IMR-90 (cell line): ENCODE measurements at regions not wholly inside any gene's neighbourhood (a gene's known extent, or its start where the extent isn't known, plus 50 kb on each side); places are given as distances from the start of the nearest gene placed in this dataset.

ENCODE experiments used
- ATAC-seq: fragments of 200-7000 bp; cut with Tn5 transposase; 2 replicates; pipeline ENCODE4 v1.9.1; 2020; ENCODE audit warnings: low read depth, mild to moderate bottlenecking, moderate library complexity
- BruUV-seq: library from RNA; stranded (reverse); fragments of 400-500 nt; replicated peaks from 2 replicates; lab custom pipeline; 2021; lab: Mats Ljungman, UMichigan
- CTCF ChIA-PET: fragments of 300-600 bp; formaldehyde crosslinking; extraction: SDS; loops from one replicate; lab custom pipeline; 2021; ENCODE audit warnings: antibody characterized with exemption; lab: Yijun Ruan, JAX
- POLR2A ChIA-PET: fragments of 300-600 bp; sonication (Branson Sonifier 250); formaldehyde crosslinking; loops from one replicate; lab custom pipeline; 2022; ENCODE audit warnings: antibody characterized with exemption; ENCODE audit not compliant: unreplicated experiment; lab: Charles Lee
- DNase-seq: peaks from one replicate; pipeline ENCODE4 v3.0.0; 2013
- H2AFZ ChIP-seq: replicated peaks from 2 replicates; pipeline ENCODE3; 2013; ENCODE audit warnings: low read length, mild to moderate bottlenecking; ENCODE audit not compliant: poor library complexity
- H2AK5ac ChIP-seq: 2 replicates; pipeline ENCODE4 v1.6.1; 2013; ENCODE audit warnings: low read depth, low read length, inconsistent platforms
- H2AK9ac ChIP-seq: replicated peaks from 2 replicates; pipeline ENCODE3; 2013; ENCODE audit warnings: mild to moderate bottlenecking, low read depth, low read length, moderate library complexity; ENCODE audit not compliant: poor library complexity
- H2BK120ac ChIP-seq: 2 replicates; pipeline ENCODE4 v1.6.1; 2013; ENCODE audit warnings: low read depth, low read length, inconsistent platforms
- H2BK15ac ChIP-seq: 3 replicates; pipeline ENCODE4 v1.6.1; 2013; ENCODE audit warnings: low read depth, low read length, inconsistent platforms
- H2BK20ac ChIP-seq: 2 replicates; pipeline ENCODE4 v1.6.1; 2013; ENCODE audit warnings: low read depth, mild to moderate bottlenecking, inconsistent platforms, low read length, moderate library complexity
- H2BK5ac ChIP-seq: 2 replicates; pipeline ENCODE4 v1.6.1; 2013; ENCODE audit warnings: mild to moderate bottlenecking, low read depth, low read length, inconsistent platforms; ENCODE audit not compliant: poor library complexity, severe bottlenecking
- H3K14ac ChIP-seq: replicated peaks from 2 replicates; pipeline ENCODE4 v1.6.1; 2013; ENCODE audit warnings: low read depth, low read length, inconsistent platforms
- H3K18ac ChIP-seq: 2 replicates; pipeline ENCODE4 v1.6.1; 2013; ENCODE audit warnings: low read depth, low read length, control low read depth
- H3K23ac ChIP-seq: 2 replicates; pipeline ENCODE4 v1.6.1; 2013; ENCODE audit warnings: low read depth, low read length, inconsistent platforms
- H3K27ac ChIP-seq: 2 replicates; pipeline ENCODE4 v1.5.1; 2013; ENCODE audit warnings: mild to moderate bottlenecking, control low read depth, low read length; ENCODE audit not compliant: insufficient read depth
- H3K27me3 ChIP-seq: 2 replicates; pipeline ENCODE4 v1.6.1; 2013; ENCODE audit warnings: low read length; ENCODE audit not compliant: control insufficient read depth, insufficient read depth
- H3K36me3 ChIP-seq: 2 replicates; pipeline ENCODE4 v1.6.1; 2013; ENCODE audit warnings: low read length, mixed read lengths; ENCODE audit not compliant: control insufficient read depth, insufficient read depth
- H3K4ac ChIP-seq: 2 replicates; pipeline ENCODE4 v1.6.1; 2013; ENCODE audit warnings: low read depth, low read length, inconsistent platforms
- H3K4me1 ChIP-seq: 2 replicates; pipeline ENCODE4 v1.6.1; 2013; ENCODE audit warnings: low read length, mixed read lengths; ENCODE audit not compliant: control insufficient read depth, insufficient read depth
- H3K4me2 ChIP-seq: 2 replicates; pipeline ENCODE4 v1.6.1; 2013; ENCODE audit warnings: low read depth, mild to moderate bottlenecking, control low read depth, low read length, moderate library complexity
- H3K4me3 ChIP-seq: 2 replicates; pipeline ENCODE4 v1.5.1; 2013; ENCODE audit warnings: low read depth, mild to moderate bottlenecking, control low read depth, low read length, moderate library complexity; ENCODE audit not compliant: insufficient read depth
- H3K56ac ChIP-seq: 2 replicates; pipeline ENCODE4 v1.6.1; 2013; ENCODE audit warnings: low read length, inconsistent platforms; ENCODE audit not compliant: insufficient read depth; ENCODE audit errors: extremely low read depth
- H3K79me1 ChIP-seq, 2 experiments: 2 replicates each; pipeline ENCODE4 v1.6.1; 2013; ENCODE audit warnings: low read length in 2 of 2, inconsistent platforms in 1 of 2, low read depth in 1 of 2
- H3K9ac ChIP-seq: 2 replicates; pipeline ENCODE4 v1.6.1; 2013; ENCODE audit warnings: low read depth, low read length, control low read depth
- H3K9me1 ChIP-seq: 2 replicates; pipeline ENCODE4 v1.6.1; 2013; ENCODE audit warnings: low read length, inconsistent platforms; ENCODE audit not compliant: insufficient read depth
- H3K9me3 ChIP-seq: 2 replicates; pipeline ENCODE4 v1.6.1; 2013; ENCODE audit warnings: low read length; ENCODE audit not compliant: control insufficient read depth, insufficient read depth
- H4K20me1 ChIP-seq: 2 replicates; pipeline ENCODE4 v1.6.1; 2013; ENCODE audit warnings: low read length, inconsistent platforms; ENCODE audit not compliant: insufficient read depth
- H4K5ac ChIP-seq: 2 replicates; pipeline ENCODE4 v1.6.1; 2013; ENCODE audit warnings: mild to moderate bottlenecking, low read depth, low read length, control low read depth
- H4K8ac ChIP-seq, 2 experiments: 2 replicates each; pipeline ENCODE4 v1.6.1; 2013; ENCODE audit warnings: low read depth in 2 of 2, low read length in 2 of 2, control low read depth in 1 of 2, inconsistent platforms in 1 of 2
- H4K91ac ChIP-seq: 2 replicates; pipeline ENCODE4 v1.6.1; 2013; ENCODE audit warnings: low read depth, low read length, inconsistent platforms; ENCODE audit not compliant: insufficient read depth
- BHLHE40 ChIP-seq: fragments of 150-350 bp; IDR thresholded peaks from 2 replicates; pipeline ENCODE4 v1.6.1; 2016; ENCODE audit warnings: mild to moderate bottlenecking, low read depth, low read length
- CEBPB ChIP-seq: IDR thresholded peaks from 2 replicates; pipeline ENCODE4 v1.6.1; 2012; ENCODE audit warnings: low read depth, low read length, improper control_type of control experiment
- CHD1 ChIP-seq: IDR thresholded peaks from 2 replicates; pipeline ENCODE4 v1.6.1; 2012; ENCODE audit warnings: low read depth, low read length, improper control_type of control experiment
- CTCF ChIP-seq: conservative IDR thresholded peaks from 2 replicates; pipeline ENCODE4 v1.5.1; 2012; ENCODE audit warnings: mild to moderate bottlenecking, low read depth, low read length, improper control_type of control experiment
- ELK1 ChIP-seq: fragments of 150-350 bp; IDR thresholded peaks from 2 replicates; pipeline ENCODE4 v1.6.1; 2016; ENCODE audit warnings: low read depth, mild to moderate bottlenecking, low read length, moderate library complexity, borderline replicate concordance
- FOS ChIP-seq: fragments of 150-350 bp; IDR thresholded peaks from 2 replicates; pipeline ENCODE4 v1.6.1; 2016; ENCODE audit warnings: low read depth, low read length
- MAFK ChIP-seq: IDR thresholded peaks from 2 replicates; pipeline ENCODE4 v1.6.1; 2012; ENCODE audit warnings: low read depth, low read length, improper control_type of control experiment
- MXI1 ChIP-seq: IDR thresholded peaks from 2 replicates; pipeline ENCODE4 v1.6.1; 2012; ENCODE audit warnings: low read depth, mild to moderate bottlenecking, low read length, moderate library complexity, borderline replicate concordance
- NFE2L2 ChIP-seq: fragments of 150-350 bp; IDR thresholded peaks from 2 replicates; pipeline ENCODE4 v1.6.1; 2016; ENCODE audit warnings: low read depth, mild to moderate bottlenecking, low read length
- POLR2A ChIP-seq: IDR thresholded peaks from 2 replicates; pipeline ENCODE4 v1.6.1; 2012; ENCODE audit warnings: mild to moderate bottlenecking, low read depth, low read length
- RAD21 ChIP-seq: IDR thresholded peaks from 2 replicates; pipeline ENCODE4 v1.6.1; 2012; ENCODE audit warnings: low read length, improper control_type of control experiment
- RCOR1 ChIP-seq: IDR thresholded peaks from 2 replicates; pipeline ENCODE4 v1.6.1; 2012; ENCODE audit warnings: mild to moderate bottlenecking, low read length, improper control_type of control experiment; ENCODE audit not compliant: insufficient replicate concordance
- RFX5 ChIP-seq: IDR thresholded peaks from 2 replicates; pipeline ENCODE4 v1.8.0; 2012; ENCODE audit warnings: low read depth, mild to moderate bottlenecking, low read length, moderate library complexity
- SMC3 ChIP-seq: fragments of 150-350 bp; IDR thresholded peaks from 2 replicates; pipeline ENCODE4 v1.6.1; 2016; ENCODE audit warnings: low read depth, mild to moderate bottlenecking, antibody characterized with exemption, low read length, moderate library complexity
- USF2 ChIP-seq: fragments of 150-350 bp; IDR thresholded peaks from 2 replicates; pipeline ENCODE4 v1.6.1; 2017; ENCODE audit warnings: mild to moderate bottlenecking, antibody characterized with exemption, low read length, low read depth
- WGBS, 2 experiments: methylation state at CpG; one replicate each; pipeline versions ENCODE4 v1.1.5 to v1.1.7; 2013; ENCODE audit warnings: missing lambda C conversion rate in 2 of 2; ENCODE audit not compliant: insufficient read length in 1 of 2; ENCODE audit errors: extremely low coverage in 2 of 2; 5-methylcytosine and 5-hydroxymethylcytosine counted together
- dilution Hi-C: fragments of 300-500 bp; cut with HindIII; formaldehyde crosslinking; loops from one replicate; pipeline ENCODE4 v1.14.3; 2018; ENCODE audit warnings: low sequenced_read_pairs; ENCODE audit not compliant: unreplicated experiment
- in situ Hi-C: fragments of 300-500 bp; cut with MboI; formaldehyde crosslinking; loops from 3 replicates; pipeline ENCODE4 v1.14.3; 2019; ENCODE audit warnings: low sequenced_read_pairs, inconsistent platforms, mixed read lengths
- intact Hi-C: fragments of 100-400 bp; cut with micrococcal nuclease; formaldehyde crosslinking; loops from 2 replicates; pipeline ENCODE4 v1.10.0; 2022

- in situ Hi-C loops (no loop called here), dilution Hi-C loops (no loop called here), intact Hi-C loops (no loop called here)
- Histone ChIP-seq H3K4ac (no peak overlapping the region), H3K23ac (no peak overlapping the region), H3K9me3 (no peaks in the 10 kb centered on the region), H4K20me1 (no peaks in the 10 kb centered on the region), H3K4me3 (no peak overlapping the region), H3K56ac (no peak overlapping the region), H3K27me3 (peaks cover 15% of the 10 kb centered on the region), H2BK15ac (no peak overlapping the region), H2AFZ (no peak overlapping the region), H3K14ac (no peak overlapping the region), H3K18ac (no peak overlapping the region), H2BK120ac (no peak overlapping the region), H3K79me1 (no peaks in the 10 kb centered on the region), H4K91ac (no peak overlapping the region), H3K9ac (no peak overlapping the region), H2BK20ac (no peak overlapping the region), H3K9me1 (no peaks in the 10 kb centered on the region), H2BK5ac (no peak overlapping the region), H3K4me1 (no peaks in the 10 kb centered on the region), H3K4me2 (no peak overlapping the region), H4K8ac (no peak overlapping the region), H2AK5ac (no peak overlapping the region), H2AK9ac (no peak overlapping the region), H3K27ac (no peak overlapping the region), H4K5ac (no peak overlapping the region), H3K36me3 (no peaks in the 10 kb centered on the region)
- no peak for ATAC-seq
- no CpG with 5 or more reads among the region's 4 CpGs for WGBS, 2 experiments
- no peak for DNase-seq
- POLR2A ChIA-PET, result no interaction called here
- no peak for TF ChIP-seq POLR2A
- TF ChIP-seq SMC3, result no peak
- no peak for TF ChIP-seq ELK1
- TF ChIP-seq CTCF, result no peak
- no peak for TF ChIP-seq CEBPB
- TF ChIP-seq NFE2L2, result no peak
- TF ChIP-seq CHD1, result no peak
- TF ChIP-seq RFX5, result no peak
- no peak for TF ChIP-seq MXI1
- no peak for TF ChIP-seq RAD21
- TF ChIP-seq BHLHE40, result no peak
- no peak for TF ChIP-seq USF2
- TF ChIP-seq RCOR1, result no peak
- no peak for TF ChIP-seq MAFK
- no peak for TF ChIP-seq FOS
- CTCF ChIA-PET, result no interaction called here
- no TSS peak for BruUV-seq
Observed at GRCh38 chr2:47708801-47709499, 74.0 kb upstream of the MSH6 start.
